GM23248 (cell line): ENCODE measurements at regions not wholly inside any gene's neighbourhood (a gene's known extent, or its start where the extent isn't known, plus 50 kb on each side); places are given as distances from the start of the nearest gene placed in this dataset.

Experiments
- DNase-seq: peaks from one replicate; pipeline ENCODE4 v3.0.0-alpha.2; 2015
- H2AFZ ChIP-seq: fragments of 200-600 bp; sonication (generic); 2 replicates; pipeline ENCODE4 v1.6.1; 2016; ENCODE audit warnings: antibody characterized with exemption
- H3F3A ChIP-seq: fragments of 200-600 bp; sonication (generic); 2 replicates; pipeline ENCODE4 v1.6.1; 2016; ENCODE audit warnings: mild to moderate bottlenecking, antibody characterized with exemption, mixed run types; ENCODE audit not compliant: insufficient read depth
- H3K27ac ChIP-seq: fragments of 200-600 bp; sonication (generic); 2 replicates; pipeline ENCODE4 v1.5.1; 2016; ENCODE audit warnings: mild to moderate bottlenecking
- H3K27me3 ChIP-seq: fragments of 200-600 bp; sonication (generic); replicated peaks from 2 replicates; pipeline ENCODE4 v1.6.1; 2016; ENCODE audit warnings: mild to moderate bottlenecking; ENCODE audit not compliant: insufficient read depth
- H3K36me3 ChIP-seq: fragments of 200-600 bp; sonication (generic); 2 replicates; pipeline ENCODE4 v1.6.1; 2016; ENCODE audit warnings: low read depth, mild to moderate bottlenecking
- H3K4me1 ChIP-seq: fragments of 200-600 bp; sonication (generic); 2 replicates; pipeline ENCODE4 v1.6.1; 2016; ENCODE audit warnings: mild to moderate bottlenecking; ENCODE audit not compliant: insufficient read depth
- H3K4me2 ChIP-seq: fragments of 200-600 bp; sonication (generic); one replicate; pipeline ENCODE4 v1.6.1; 2016; ENCODE audit warnings: mild to moderate bottlenecking; ENCODE audit not compliant: unreplicated experiment
- H3K4me3 ChIP-seq: fragments of 200-600 bp; sonication (generic); 2 replicates; pipeline ENCODE4 v1.5.1; 2016; ENCODE audit warnings: mild to moderate bottlenecking
- H3K79me2 ChIP-seq: fragments of 200-600 bp; sonication (generic); 2 replicates; pipeline ENCODE4 v1.6.1; 2016; ENCODE audit warnings: mild to moderate bottlenecking; ENCODE audit not compliant: insufficient read depth
- H3K9ac ChIP-seq: fragments of 200-600 bp; sonication (generic); 2 replicates; pipeline ENCODE4 v1.6.1; 2016; ENCODE audit warnings: mild to moderate bottlenecking
- H3K9me2 ChIP-seq: fragments of 200-600 bp; sonication (generic); 2 replicates; pipeline ENCODE4 v1.6.1; 2016; ENCODE audit warnings: mixed run types, mild to moderate bottlenecking, moderate library complexity; ENCODE audit not compliant: insufficient read depth
- H3K9me3 ChIP-seq: fragments of 200-600 bp; sonication (generic); one replicate; pipeline ENCODE4 v1.6.1; 2017; ENCODE audit warnings: low read depth
- H4K20me1 ChIP-seq: fragments of 200-600 bp; sonication (generic); 2 replicates; pipeline ENCODE4 v1.6.0; 2016; ENCODE audit not compliant: insufficient read depth
- EZH2 ChIP-seq: fragments of 200-600 bp; sonication (generic); IDR thresholded peaks from 2 replicates; pipeline ENCODE4 v1.6.1; 2018; ENCODE audit warnings: antibody characterized with exemption, mild to moderate bottlenecking; ENCODE audit not compliant: insufficient read depth, poor library complexity, severe bottlenecking
- EZH2phosphoT487 ChIP-seq: fragments of 200-600 bp; sonication (generic); IDR thresholded peaks from 2 replicates; pipeline ENCODE4 v1.6.1; 2018; ENCODE audit warnings: antibody characterized with exemption, moderate library complexity, mild to moderate bottlenecking, low read depth; ENCODE audit not compliant: insufficient read depth
- WGBS, 2 experiments: methylation state at CpG; one replicate each; pipeline ENCODE4 v1.1.6; 2015 to 2017; ENCODE audit warnings: low lambda C conversion rate in 2 of 2, low coverage in 1 of 2; ENCODE audit errors: missing lambda C conversion rate in 2 of 2; 5-methylcytosine and 5-hydroxymethylcytosine counted together
- in situ Hi-C: fragments of 300-500 bp; cut with MboI; formaldehyde crosslinking; loops from 2 replicates; pipeline ENCODE4 v1.15.0; 2020

DNA sequence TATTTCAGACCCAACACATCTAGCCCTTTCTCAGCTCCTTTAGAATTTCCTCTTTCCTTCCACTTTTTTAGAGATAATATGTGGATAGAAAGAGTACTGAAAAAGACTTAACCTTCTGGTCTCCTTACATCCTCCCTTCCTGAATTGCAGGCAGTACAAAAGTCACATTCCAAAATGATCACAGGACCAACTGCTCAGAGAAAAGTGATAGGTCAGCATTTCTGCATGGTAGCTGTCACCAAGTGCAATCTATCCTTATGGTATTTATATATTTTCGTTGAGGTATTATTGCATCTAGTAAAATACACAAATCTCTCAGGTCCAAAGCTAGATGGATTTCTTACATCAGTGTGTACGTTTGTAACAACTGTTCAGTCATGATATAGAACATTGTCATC lies 427.5 kb downstream of the LPIN1 start:
- Histone ChIP-seq H3K36me3 (no peaks in the 10 kb centered on the region), H3K27me3 (no peaks in the 10 kb centered on the region), H3K27ac (no peak overlapping the region), H2AFZ (no peak overlapping the region), H3F3A (peaks cover 26% of the 10 kb centered on the region), H3K79me2 (no peaks in the 10 kb centered on the region), H3K9me3 (no peaks in the 10 kb centered on the region), H3K9ac (no peak overlapping the region), H4K20me1 (no peaks in the 10 kb centered on the region), H3K9me2 (no peaks in the 10 kb centered on the region), H3K4me1 (peaks cover 31% of the 10 kb centered on the region), H3K4me3 (no peak overlapping the region), H3K4me2 (no peak overlapping the region)
- in situ Hi-C loops: no loop called here
- no peak for DNase-seq
- 83 to 88% methylated on average over 2 of the region's 2 CpGs for WGBS, 2 experiments
- TF ChIP-seq EZH2: no peak
- TF ChIP-seq EZH2phosphoT487: no peak

- Histone ChIP-seq H2AFZ (no peak overlapping the region), H3K27ac (no peak overlapping the region), H3K9me3 (no peaks in the 10 kb centered on the region), H3K4me2 (no peak overlapping the region), H3K36me3 (no peaks in the 10 kb centered on the region), H3K4me1 (peaks cover 18% of the 10 kb centered on the region), H3K9ac (no peak overlapping the region), H4K20me1 (no peaks in the 10 kb centered on the region), H3F3A (peaks cover 15% of the 10 kb centered on the region; the same call in 1 of the 2 replicates), H3K27me3 (no peaks in the 10 kb centered on the region), H3K9me2 (no peaks in the 10 kb centered on the region), H3K79me2 (no peaks in the 10 kb centered on the region), H3K4me3 (no peak overlapping the region)
- in situ Hi-C loops: no loop called here
- WGBS, 2 experiments: 93 to 96% methylated on average over 2 of the region's 2 CpGs
- no peak for DNase-seq
- TF ChIP-seq EZH2 (no peak), EZH2phosphoT487 (no peak)
Measured at GRCh38 chr2:12175323-12175722, 428.9 kb downstream of the LPIN1 start.

DNA sequence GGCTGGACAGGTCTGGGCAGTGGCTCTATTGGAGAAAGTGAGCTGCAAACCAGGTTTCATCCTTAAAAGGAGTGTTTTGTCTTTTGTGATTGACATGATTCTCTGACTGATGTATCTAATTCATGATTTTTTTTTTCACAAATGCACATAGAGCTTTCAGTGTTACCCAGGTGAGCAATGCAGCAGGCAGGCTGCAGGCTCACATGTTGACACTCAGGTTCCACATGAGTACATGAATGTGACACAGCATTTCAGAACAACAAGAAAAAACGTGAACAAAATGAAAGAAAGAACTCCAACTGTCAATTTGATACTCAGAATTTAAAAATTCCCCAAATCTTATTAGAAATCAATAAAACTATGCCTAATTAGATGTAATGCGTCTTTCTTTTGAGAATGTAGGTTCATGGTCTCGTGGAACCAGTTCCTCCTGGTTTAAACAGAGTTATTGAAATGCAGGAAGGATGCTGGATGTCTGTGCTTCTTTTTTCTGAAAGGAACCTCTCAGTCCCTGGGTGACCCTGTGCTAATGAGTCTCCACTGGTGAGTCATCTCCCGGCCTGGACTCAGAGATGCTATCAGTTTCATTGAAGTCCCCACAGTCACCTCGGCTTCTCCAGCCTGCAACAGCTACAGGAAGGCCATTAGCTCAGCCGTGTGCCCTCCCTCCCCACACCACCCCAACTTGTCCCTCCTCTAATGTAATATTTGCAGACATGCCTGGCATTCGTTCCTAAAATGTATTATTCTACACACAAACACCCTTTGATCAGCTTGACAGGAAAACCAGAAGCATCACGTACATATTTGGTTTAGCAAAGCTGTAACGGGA lies 430.4 kb downstream of the LPIN1 start:
- TF ChIP-seq EZH2phosphoT487 (no peak), EZH2 (no peak)
- Histone ChIP-seq H4K20me1 (no peaks in the 10 kb centered on the region), H3K4me2 (peak overlapping the region; percentile 63)

GRCh38 chr2:12177455-12178288 lies 431.2 kb downstream of the LPIN1 start:
- Histone ChIP-seq H3F3A (0 out of 2 replicates have a peak, but pooled peaks cover 14% of the 10 kb centered on the region), H2AFZ (no peak overlapping the region), H3K9me2 (no peaks in the 10 kb centered on the region), H3K36me3 (no peaks in the 10 kb centered on the region), H3K27me3 (no peaks in the 10 kb centered on the region), H3K4me1 (peaks cover 16% of the 10 kb centered on the region), H3K9me3 (no peaks in the 10 kb centered on the region), H3K4me3 (no peak overlapping the region), H3K27ac (no peak overlapping the region), H3K4me2 (peak overlapping the region; percentile 63), H3K79me2 (no peaks in the 10 kb centered on the region), H4K20me1 (no peaks in the 10 kb centered on the region), H3K9ac (no peak overlapping the region)
- TF ChIP-seq EZH2phosphoT487 (no peak), EZH2 (no peak)
- peak; percentile 44 for DNase-seq
- WGBS, 2 experiments: 36 to 41% methylated on average over 4 of the region's 4 CpGs
- in situ Hi-C loops: no loop called here

More for the DNA sequence above, 430.4 kb downstream of the LPIN1 start:
- H3K9me3 ChIP-seq: no peaks in the 10 kb centered on the region
- H3K27me3 ChIP-seq: no peaks in the 10 kb centered on the region
- H3F3A ChIP-seq: 0 out of 2 replicates have a peak, but pooled peaks cover 14% of the 10 kb centered on the region
- peaks cover 16% of the 10 kb centered on the region for H3K4me1 ChIP-seq
- H2AFZ ChIP-seq: no peak overlapping the region
- WGBS, 2 experiments: 22 to 25% methylated on average over 9 of the region's 9 CpGs
- no peaks in the 10 kb centered on the region for H3K36me3 ChIP-seq
- no peak overlapping the region for H3K4me3 ChIP-seq
- peak; percentile 85 for DNase-seq
- H3K9ac ChIP-seq: no peak overlapping the region
- H3K9me2 ChIP-seq: no peaks in the 10 kb centered on the region
- no peaks in the 10 kb centered on the region for H3K79me2 ChIP-seq
- in situ Hi-C loops: no loop called here
- no peak overlapping the region for H3K27ac ChIP-seq
